ENCODE measurements at regions not wholly inside any gene's neighbourhood (a gene's known extent, or its start where the extent isn't known, plus 50 kb on each side); places are given as distances from the start of the nearest gene placed in this dataset.

DNA sequence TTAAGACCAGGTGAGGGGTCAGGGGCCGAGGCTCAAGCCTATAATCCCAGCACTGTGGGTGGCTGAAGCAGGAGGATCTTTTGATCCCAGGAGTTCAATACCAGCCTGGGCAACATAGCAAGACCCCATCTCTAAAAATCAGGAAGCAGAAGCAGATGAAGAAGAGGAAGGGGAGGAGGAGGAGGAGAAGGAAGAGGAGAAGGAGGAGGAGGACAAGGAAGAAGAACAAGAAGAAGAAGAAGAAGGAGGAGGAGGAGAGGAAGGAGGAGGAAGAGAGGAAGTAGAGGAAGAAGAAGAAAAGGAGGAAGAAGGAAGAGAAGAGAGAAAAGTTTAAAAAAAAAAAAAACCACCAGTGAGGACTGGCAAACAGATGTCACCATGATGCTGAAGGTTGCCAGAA lies 92.0 kb upstream of the TMEM26 start:
- DNase-seq: no peak

- no peak for DNase-seq
Observed at GRCh38 chr10:61543831-61544230, 90.7 kb upstream of the TMEM26 start.

DNA sequence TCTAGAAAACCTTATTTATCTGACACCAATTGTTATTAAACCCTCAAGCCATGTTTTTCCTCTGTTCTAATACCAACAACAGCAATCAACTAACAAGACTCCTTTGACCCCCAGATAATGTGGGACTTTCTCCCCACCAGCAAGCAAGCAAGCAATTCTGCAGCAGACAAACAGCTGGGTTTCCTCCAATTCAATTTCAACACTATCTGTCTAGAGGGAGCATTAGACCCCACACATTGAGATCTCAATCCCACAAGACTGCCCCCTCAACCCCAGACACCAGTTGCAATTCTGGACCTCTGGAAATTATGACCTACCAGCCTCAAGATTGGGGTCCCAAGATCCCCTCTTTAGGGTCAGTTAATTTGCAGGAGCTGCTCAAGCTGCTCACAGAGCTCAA lies 89.4 kb upstream of the TMEM26 start:
- no peak for DNase-seq

DNA sequence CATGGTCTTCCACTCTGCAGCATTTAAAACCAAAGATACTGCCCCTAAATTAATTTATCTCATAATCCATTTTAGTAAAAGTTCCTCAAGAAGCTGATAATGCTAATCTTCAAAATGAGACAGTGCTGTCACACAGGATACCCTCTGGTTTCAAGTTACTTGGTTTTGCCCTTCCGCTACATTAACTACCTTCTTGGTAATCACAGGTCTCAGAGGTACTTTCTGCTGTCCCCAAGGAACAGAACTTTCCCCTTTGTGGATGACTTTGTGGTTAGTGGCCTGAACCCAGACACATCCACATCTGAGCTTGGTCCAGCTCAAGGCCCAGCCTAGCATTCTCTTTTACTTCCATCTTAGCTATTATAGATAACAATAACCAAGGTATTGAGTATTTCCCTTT lies 88.8 kb upstream of the TMEM26 start:
- no peak for DNase-seq

GRCh38 chr10:61539876-61540275 lies 86.7 kb upstream of the TMEM26 start:
- DNase-seq: no peak

- no peak for DNase-seq
Observed at GRCh38 chr10:61529208-61529607, 76.0 kb upstream of the TMEM26 start.

DNA sequence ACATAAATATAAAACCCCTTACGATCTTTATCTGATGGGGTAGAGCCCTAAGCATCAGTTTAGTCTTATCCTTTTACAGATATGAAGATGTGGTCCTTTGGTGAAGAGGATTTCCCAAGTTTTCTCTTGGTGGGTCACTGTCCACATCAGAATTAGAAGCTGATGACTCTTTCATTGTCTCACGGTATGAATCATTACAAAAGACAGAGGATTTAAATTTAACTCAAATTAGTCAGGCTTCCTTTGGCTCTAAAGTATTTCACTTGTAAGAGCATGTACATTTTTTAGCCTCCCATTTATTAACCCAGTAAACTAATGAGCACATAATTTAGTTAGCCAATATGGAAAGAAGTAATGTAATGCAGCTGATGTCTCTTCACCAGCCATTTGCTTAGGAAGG lies 49.9 kb upstream of the TMEM26 start:
- DNase-seq: no peak
